ENCODE measurements at regions not wholly inside any gene's neighbourhood (a gene's known extent, or its start where the extent isn't known, plus 50 kb on each side); places are given as distances from the start of the nearest gene placed in this dataset.

DNA sequence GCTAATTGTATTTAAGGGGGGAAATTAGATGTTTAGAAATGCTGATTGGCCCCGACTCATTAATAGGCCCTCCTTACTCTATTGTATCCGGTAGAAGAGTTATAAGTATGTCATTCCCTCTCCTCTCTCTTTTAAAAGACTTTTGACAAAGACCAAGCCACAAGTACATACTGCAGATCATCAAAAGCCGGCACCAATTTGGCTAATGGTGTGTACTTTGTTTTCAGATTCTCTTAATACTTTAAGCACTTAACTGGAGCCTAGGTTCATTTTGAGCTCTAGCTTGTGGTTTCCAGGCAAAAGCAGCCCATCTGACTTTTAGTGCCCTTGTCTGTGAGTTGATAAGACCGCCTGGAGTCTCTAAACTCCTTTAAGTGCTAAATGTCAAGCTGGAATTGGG is 210.0 kb upstream of the LYZL1 start:
- H3K36me3 Mint-ChIP-seq (ENCODE audit: low read depth) = no peaks in the 10 kb centered on the region
- no peak overlapping the region for H3K27ac Mint-ChIP-seq (ENCODE audit: unreplicated experiment)
- no peak for TF ChIP-seq CTCF (IDR thresholded peaks at IDR 0.05)
- H3K4me1 Mint-ChIP-seq (ENCODE audit: low read depth) = no peaks in the 10 kb centered on the region
- no peak overlapping the region for H3K4me3 Mint-ChIP-seq (ENCODE audit: unreplicated experiment)
- H3K27me3 Mint-ChIP-seq (ENCODE audit: low read depth) = no peaks in the 10 kb centered on the region
- no peaks in the 10 kb centered on the region for H3K9me3 Mint-ChIP-seq (ENCODE audit: low read depth)
- no peak for DNase-seq (ENCODE audit: low spot score)

- H3K4me3 Mint-ChIP-seq (ENCODE audit: unreplicated experiment) = no peak overlapping the region
- no peaks in the 10 kb centered on the region for H3K4me1 Mint-ChIP-seq (ENCODE audit: low read depth)
- no peaks in the 10 kb centered on the region for H3K36me3 Mint-ChIP-seq (ENCODE audit: low read depth)
- DNase-seq (ENCODE audit: low spot score) = no peak
- no peak overlapping the region for H3K27ac Mint-ChIP-seq (ENCODE audit: unreplicated experiment)
- TF ChIP-seq CTCF (IDR thresholded peaks at IDR 0.05) = no peak
- no peaks in the 10 kb centered on the region for H3K9me3 Mint-ChIP-seq (ENCODE audit: low read depth)
- peaks cover 2% of the 10 kb centered on the region for H3K27me3 Mint-ChIP-seq (ENCODE audit: low read depth)
Observed at GRCh38 chr10:29081231-29081630, 207.6 kb upstream of the LYZL1 start.

DNA sequence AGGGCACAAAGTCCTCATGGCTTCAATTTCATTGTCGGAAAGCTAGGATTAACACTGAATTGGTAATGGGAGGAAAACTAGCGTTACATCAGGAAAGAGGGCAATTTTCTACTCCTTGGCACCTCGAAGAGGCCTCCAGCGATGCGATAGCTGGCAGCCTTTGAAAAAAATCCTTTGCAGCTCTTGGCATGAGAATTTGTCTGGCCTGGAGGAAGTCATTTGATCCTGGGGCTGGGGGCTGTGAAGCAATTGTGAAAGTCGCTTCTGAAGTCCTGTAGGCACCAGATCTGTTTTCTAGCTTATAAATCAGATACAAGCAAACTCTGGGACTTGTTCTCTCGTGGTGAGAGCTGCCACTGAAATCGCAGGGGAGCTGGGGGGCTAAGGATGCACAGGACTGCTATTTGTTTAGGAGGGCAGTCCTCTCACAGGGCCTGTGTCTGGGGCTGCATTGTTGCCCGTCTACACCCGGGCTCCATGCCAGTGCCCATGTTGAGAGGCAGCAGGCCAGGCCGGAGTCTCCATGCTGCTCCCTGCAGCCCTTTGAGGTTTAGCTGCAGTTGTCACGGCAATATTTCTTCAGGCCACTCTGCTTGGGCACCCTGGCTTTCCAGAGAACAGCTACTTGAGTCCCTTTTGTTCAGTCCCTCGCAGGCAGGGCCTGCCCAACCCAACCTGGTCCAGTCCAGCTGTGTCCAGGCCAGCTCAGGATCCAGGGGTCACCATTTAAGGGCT is 206.8 kb upstream of the LYZL1 start:
- DNase-seq (ENCODE audit: low spot score) = no peak
- H3K9me3 Mint-ChIP-seq (ENCODE audit: low read depth) = no peaks in the 10 kb centered on the region
- no peak overlapping the region for H3K4me3 Mint-ChIP-seq (ENCODE audit: unreplicated experiment)
- no peaks in the 10 kb centered on the region for H3K36me3 Mint-ChIP-seq (ENCODE audit: low read depth)
- peaks cover 2% of the 10 kb centered on the region for H3K27me3 Mint-ChIP-seq (ENCODE audit: low read depth)
- no peak for TF ChIP-seq CTCF (IDR thresholded peaks at IDR 0.05)
- no peak overlapping the region for H3K27ac Mint-ChIP-seq (ENCODE audit: unreplicated experiment)
- H3K4me1 Mint-ChIP-seq (ENCODE audit: low read depth) = no peaks in the 10 kb centered on the region

GRCh38 chr10:29083096-29083495 is 205.8 kb upstream of the LYZL1 start:
- H3K4me3 Mint-ChIP-seq (ENCODE audit: unreplicated experiment) = no peak overlapping the region
- no peaks in the 10 kb centered on the region for H3K9me3 Mint-ChIP-seq (ENCODE audit: low read depth)
- DNase-seq (ENCODE audit: low spot score) = no peak
- no peaks in the 10 kb centered on the region for H3K4me1 Mint-ChIP-seq (ENCODE audit: low read depth)
- no peak for TF ChIP-seq CTCF (IDR thresholded peaks at IDR 0.05)
- H3K27ac Mint-ChIP-seq (ENCODE audit: unreplicated experiment) = no peak overlapping the region
- H3K36me3 Mint-ChIP-seq (ENCODE audit: low read depth) = no peaks in the 10 kb centered on the region
- peaks cover 3% of the 10 kb centered on the region for H3K27me3 Mint-ChIP-seq (ENCODE audit: low read depth)

- Mint-ChIP-seq H3K4me1 (ENCODE audit: low read depth) (no peaks in the 10 kb centered on the region), H3K27ac (ENCODE audit: unreplicated experiment) (no peak overlapping the region), H3K36me3 (ENCODE audit: low read depth) (no peaks in the 10 kb centered on the region), H3K27me3 (ENCODE audit: low read depth) (peaks cover 5% of the 10 kb centered on the region), H3K4me3 (ENCODE audit: unreplicated experiment) (no peak overlapping the region), H3K9me3 (ENCODE audit: low read depth) (no peaks in the 10 kb centered on the region)
- no peak for TF ChIP-seq CTCF (IDR thresholded peaks at IDR 0.05)
- no peak for DNase-seq (ENCODE audit: low spot score)
Observed at GRCh38 chr10:29084681-29085307, 204.1 kb upstream of the LYZL1 start.
